ENCODE measurements at regions not wholly inside any gene's neighbourhood (a gene's known extent, or its start where the extent isn't known, plus 50 kb on each side); places are given as distances from the start of the nearest gene placed in this dataset.

- Histone ChIP-seq H3K36me3 (ENCODE audit: insufficient read depth, low read length) (no peaks in the 10 kb centered on the region), H3K9ac (ENCODE audit: low read depth, low read length) (no peak overlapping the region), H3K4me1 (ENCODE audit: insufficient read depth, low read length) (no peaks in the 10 kb centered on the region), H3K9me3 (ENCODE audit: control insufficient read depth, insufficient read depth, low read length) (no peaks in the 10 kb centered on the region)
Measured at GRCh38 chr15:95825671-95826411, 504.7 kb upstream of the NR2F2 start.

- no peaks in the 10 kb centered on the region for H3K9me3 ChIP-seq (ENCODE audit: control insufficient read depth, insufficient read depth, low read length)
Measured at GRCh38 chr15:95826412-95827195, 503.9 kb upstream of the NR2F2 start.

GRCh38 chr15:95829062-95829461 is 501.4 kb upstream of the NR2F2 start:
- no peaks in the 10 kb centered on the region for H3K9me3 ChIP-seq (ENCODE audit: control insufficient read depth, insufficient read depth, low read length)
- no peak overlapping the region for H3K9ac ChIP-seq (ENCODE audit: low read depth, low read length)
- H3K4me1 ChIP-seq (ENCODE audit: insufficient read depth, low read length): no peaks in the 10 kb centered on the region
- H3K36me3 ChIP-seq (ENCODE audit: insufficient read depth, low read length): no peaks in the 10 kb centered on the region

More at GRCh38 chr15:95826412-95827195, 503.9 kb upstream of the NR2F2 start:
- Histone ChIP-seq H3K36me3 (ENCODE audit: insufficient read depth, low read length) (no peaks in the 10 kb centered on the region), H3K4me1 (ENCODE audit: insufficient read depth, low read length) (no peaks in the 10 kb centered on the region), H3K9ac (ENCODE audit: low read depth, low read length) (no peak overlapping the region)

- H3K36me3 ChIP-seq (ENCODE audit: insufficient read depth, low read length): no peaks in the 10 kb centered on the region
- H3K9me3 ChIP-seq (ENCODE audit: control insufficient read depth, insufficient read depth, low read length): no peaks in the 10 kb centered on the region
- no peak overlapping the region for H3K9ac ChIP-seq (ENCODE audit: low read depth, low read length)
- no peaks in the 10 kb centered on the region for H3K4me1 ChIP-seq (ENCODE audit: insufficient read depth, low read length)
Measured at GRCh38 chr15:95830281-95830680, 500.2 kb upstream of the NR2F2 start.

- no peaks in the 10 kb centered on the region for H3K9me3 ChIP-seq (ENCODE audit: control insufficient read depth, insufficient read depth, low read length)
- no peaks in the 10 kb centered on the region for H3K4me1 ChIP-seq (ENCODE audit: insufficient read depth, low read length)
- no peaks in the 10 kb centered on the region for H3K36me3 ChIP-seq (ENCODE audit: insufficient read depth, low read length)
- H3K9ac ChIP-seq (ENCODE audit: low read depth, low read length): no peak overlapping the region
Measured at GRCh38 chr15:95832668-95833067, 497.8 kb upstream of the NR2F2 start.

GRCh38 chr15:95834028-95834804 is 496.3 kb upstream of the NR2F2 start:
- no peaks in the 10 kb centered on the region for H3K4me1 ChIP-seq (ENCODE audit: insufficient read depth, low read length)
- no peaks in the 10 kb centered on the region for H3K9me3 ChIP-seq (ENCODE audit: control insufficient read depth, insufficient read depth, low read length)
- no peaks in the 10 kb centered on the region for H3K36me3 ChIP-seq (ENCODE audit: insufficient read depth, low read length)
- H3K9ac ChIP-seq (ENCODE audit: low read depth, low read length): no peak overlapping the region

- Histone ChIP-seq H3K4me1 (ENCODE audit: insufficient read depth, low read length) (no peaks in the 10 kb centered on the region), H3K9ac (ENCODE audit: low read depth, low read length) (no peak overlapping the region)
Measured at GRCh38 chr15:95836536-95836935, 494.0 kb upstream of the NR2F2 start.

GRCh38 chr15:95837341-95838004 is 493.0 kb upstream of the NR2F2 start:
- no peak overlapping the region for H3K9ac ChIP-seq (ENCODE audit: low read depth, low read length)
- no peaks in the 10 kb centered on the region for H3K4me1 ChIP-seq (ENCODE audit: insufficient read depth, low read length)
- no peaks in the 10 kb centered on the region for H3K9me3 ChIP-seq (ENCODE audit: control insufficient read depth, insufficient read depth, low read length)
- no peaks in the 10 kb centered on the region for H3K36me3 ChIP-seq (ENCODE audit: insufficient read depth, low read length)

More at GRCh38 chr15:95836536-95836935, 494.0 kb upstream of the NR2F2 start:
- no peaks in the 10 kb centered on the region for H3K36me3 ChIP-seq (ENCODE audit: insufficient read depth, low read length)
- H3K9me3 ChIP-seq (ENCODE audit: control insufficient read depth, insufficient read depth, low read length): no peaks in the 10 kb centered on the region

- no peaks in the 10 kb centered on the region for H3K4me1 ChIP-seq (ENCODE audit: insufficient read depth, low read length)
- H3K9ac ChIP-seq (ENCODE audit: low read depth, low read length): no peak overlapping the region
- no peaks in the 10 kb centered on the region for H3K9me3 ChIP-seq (ENCODE audit: control insufficient read depth, insufficient read depth, low read length)
- H3K36me3 ChIP-seq (ENCODE audit: insufficient read depth, low read length): no peaks in the 10 kb centered on the region
Measured at GRCh38 chr15:95839367-95839782, 491.1 kb upstream of the NR2F2 start.

- H3K9me3 ChIP-seq (ENCODE audit: control insufficient read depth, insufficient read depth, low read length): no peaks in the 10 kb centered on the region
- H3K9ac ChIP-seq (ENCODE audit: low read depth, low read length): no peak overlapping the region
- H3K4me1 ChIP-seq (ENCODE audit: insufficient read depth, low read length): no peaks in the 10 kb centered on the region
- H3K36me3 ChIP-seq (ENCODE audit: insufficient read depth, low read length): no peaks in the 10 kb centered on the region
Measured at GRCh38 chr15:95840004-95840403, 490.5 kb upstream of the NR2F2 start.

GRCh38 chr15:95840855-95841254 is 489.6 kb upstream of the NR2F2 start:
- H3K4me1 ChIP-seq (ENCODE audit: insufficient read depth, low read length): no peaks in the 10 kb centered on the region
- no peaks in the 10 kb centered on the region for H3K9me3 ChIP-seq (ENCODE audit: control insufficient read depth, insufficient read depth, low read length)
- H3K36me3 ChIP-seq (ENCODE audit: insufficient read depth, low read length): no peaks in the 10 kb centered on the region
- no peak overlapping the region for H3K9ac ChIP-seq (ENCODE audit: low read depth, low read length)

- H3K36me3 ChIP-seq (ENCODE audit: insufficient read depth, low read length): no peaks in the 10 kb centered on the region
- no peaks in the 10 kb centered on the region for H3K4me1 ChIP-seq (ENCODE audit: insufficient read depth, low read length)
- H3K9me3 ChIP-seq (ENCODE audit: control insufficient read depth, insufficient read depth, low read length): no peaks in the 10 kb centered on the region
- no peak overlapping the region for H3K9ac ChIP-seq (ENCODE audit: low read depth, low read length)
Measured at GRCh38 chr15:95842576-95842975, 487.9 kb upstream of the NR2F2 start.

GRCh38 chr15:95843241-95843910 is 487.1 kb upstream of the NR2F2 start:
- no peaks in the 10 kb centered on the region for H3K9me3 ChIP-seq (ENCODE audit: control insufficient read depth, insufficient read depth, low read length)
- H3K36me3 ChIP-seq (ENCODE audit: insufficient read depth, low read length): no peaks in the 10 kb centered on the region
- no peak overlapping the region for H3K9ac ChIP-seq (ENCODE audit: low read depth, low read length)
- no peaks in the 10 kb centered on the region for H3K4me1 ChIP-seq (ENCODE audit: insufficient read depth, low read length)
